Suppressor macrophage treated with lipopolysaccharide for 4 hours (primary cell): ENCODE measurements at regions not wholly inside any gene's neighbourhood (a gene's known extent, or its start where the extent isn't known, plus 50 kb on each side); places are given as distances from the start of the nearest gene placed in this dataset.

Experiments
- DNase-seq: peaks from one replicate; pipeline ENCODE4 v3.0.0-alpha.2; 2020

GRCh38 chr9:81174023-81174422, 515.3 kb downstream of the TLE1 start:
- no peak for DNase-seq

GRCh38 chr9:81171689-81172088, 517.7 kb downstream of the TLE1 start:
- no peak for DNase-seq

- DNase-seq, result no peak
Measured at GRCh38 chr9:81162361-81162760, 527.0 kb downstream of the TLE1 start.

GRCh38 chr9:81156381-81156780, 533.0 kb downstream of the TLE1 start:
- DNase-seq, result no peak

- DNase-seq, result no peak
Measured at GRCh38 chr9:81150016-81150625, 539.2 kb downstream of the TLE1 start.

GRCh38 chr9:81146684-81147337, 542.5 kb downstream of the TLE1 start:
- no peak for DNase-seq

- no peak for DNase-seq
Measured at GRCh38 chr9:81146241-81146640, 543.1 kb downstream of the TLE1 start.

GRCh38 chr9:81145331-81145963, 543.9 kb downstream of the TLE1 start:
- DNase-seq, result no peak

GRCh38 chr9:81141961-81142360, 547.4 kb downstream of the TLE1 start:
- no peak for DNase-seq

- no peak for DNase-seq
Measured at GRCh38 chr9:81137976-81138568, 551.3 kb downstream of the TLE1 start.

- DNase-seq, result no peak
Measured at GRCh38 chr9:81132796-81133195, 556.6 kb downstream of the TLE1 start.

GRCh38 chr9:81132318-81132717, 557.0 kb downstream of the TLE1 start:
- DNase-seq, result no peak

- no peak for DNase-seq
Measured at GRCh38 chr9:81128701-81129100, 560.6 kb downstream of the TLE1 start.

- no peak for DNase-seq
Measured at GRCh38 chr9:81125446-81126092, 563.8 kb downstream of the TLE1 start.

GRCh38 chr9:81123526-81123925, 565.8 kb downstream of the TLE1 start:
- no peak for DNase-seq

GRCh38 chr9:81122749-81123148, 566.6 kb downstream of the TLE1 start:
- DNase-seq, result no peak

- DNase-seq, result no peak
Measured at GRCh38 chr9:81119591-81119990, 569.8 kb downstream of the TLE1 start.

- DNase-seq, result peak; percentile 10
Measured at GRCh38 chr9:81118416-81118815, 570.9 kb downstream of the TLE1 start.

- DNase-seq, result no peak
Measured at GRCh38 chr9:81116340-81117137, 572.8 kb downstream of the TLE1 start.

- DNase-seq, result peak; percentile 42
Measured at GRCh38 chr9:81113453-81114124, 575.8 kb downstream of the TLE1 start.

GRCh38 chr9:81112627-81113452, 576.5 kb downstream of the TLE1 start:
- DNase-seq, result no peak
